Neural cell (in vitro differentiated cells): ENCODE measurements at regions not wholly inside any gene's neighbourhood (a gene's known extent, or its start where the extent isn't known, plus 50 kb on each side); places are given as distances from the start of the nearest gene placed in this dataset.

Experiments used
- H2AFZ ChIP-seq: fragments of 200-600, 300-800 bp; sonication (generic), shearing (Covaris generic); 2 replicates; pipeline ENCODE4 v1.6.0; 2014; ENCODE audit warnings: low read depth, mild to moderate bottlenecking, antibody characterized with exemption, low read length, moderate library complexity
- H3F3A ChIP-seq: fragments of 200-600 bp; shearing (Covaris generic); 2 replicates; pipeline ENCODE4 v1.6.1; 2016; ENCODE audit warnings: mild to moderate bottlenecking, moderate library complexity, mixed read lengths, antibody characterized with exemption, low read length; ENCODE audit not compliant: insufficient read depth, poor library complexity, severe bottlenecking
- H3K27ac ChIP-seq: fragments of 200-600, 300-800 bp; sonication (generic), shearing (Covaris generic); 2 replicates; pipeline ENCODE4 v1.5.1; 2014; ENCODE audit warnings: mild to moderate bottlenecking, low read length, moderate library complexity
- H3K27me3 ChIP-seq: fragments of 300-800, 200-600 bp; sonication (generic), shearing (Covaris generic); 2 replicates; pipeline ENCODE4 v1.6.0; 2014; ENCODE audit warnings: mild to moderate bottlenecking, low read depth, low read length, moderate library complexity; ENCODE audit not compliant: insufficient read depth
- H3K36me3 ChIP-seq: fragments of 300-800, 200-600 bp; sonication (generic), shearing (Covaris generic); 2 replicates; pipeline ENCODE4 v1.5.1; 2014; ENCODE audit warnings: mild to moderate bottlenecking, antibody characterized with exemption, low read length, moderate library complexity; ENCODE audit not compliant: insufficient read depth
- H3K4me2 ChIP-seq: fragments of 300-800, 200-600 bp; sonication (generic), shearing (Covaris generic); 2 replicates; pipeline ENCODE4 v1.6.0; 2014; ENCODE audit warnings: mild to moderate bottlenecking, low read length
- H3K4me3 ChIP-seq: fragments of 300-800, 200-600 bp; sonication (generic), shearing (Covaris generic); 2 replicates; pipeline ENCODE4 v1.5.1; 2014; ENCODE audit warnings: mild to moderate bottlenecking, low read length, moderate library complexity
- H3K79me2 ChIP-seq: fragments of 200-600 bp; shearing (Covaris generic); replicated peaks from 2 replicates; pipeline ENCODE4 v1.6.0; 2014; ENCODE audit warnings: mild to moderate bottlenecking, low read length, moderate library complexity; ENCODE audit not compliant: insufficient read depth
- H3K9ac ChIP-seq: fragments of 300-800, 200-600 bp; sonication (generic), shearing (Covaris generic); 2 replicates; pipeline ENCODE4 v1.6.1; 2016; ENCODE audit warnings: mild to moderate bottlenecking, low read length, mixed read lengths
- H3K9me2 ChIP-seq: fragments of 200-600 bp; shearing (Covaris generic); 2 replicates; pipeline ENCODE4 v1.6.1; 2016; ENCODE audit warnings: mild to moderate bottlenecking, low read length, mixed read lengths; ENCODE audit not compliant: insufficient read depth
- H3K9me3 ChIP-seq: fragments of 200-600, 300-800 bp; sonication (generic), shearing (Covaris generic); 2 replicates; pipeline ENCODE4 v1.6.1; 2016; ENCODE audit warnings: mild to moderate bottlenecking, mixed run types, low read length, moderate library complexity, mixed read lengths
- H4K20me1 ChIP-seq: fragments of 200-600 bp; shearing (Covaris generic); 2 replicates; pipeline ENCODE4 v1.6.1; 2016; ENCODE audit warnings: mild to moderate bottlenecking, mixed run types; ENCODE audit not compliant: insufficient read depth
- CTCF ChIP-seq: fragments of 450-650 bp; IDR thresholded peaks from 2 replicates; pipeline ENCODE4 v1.5.1; 2014; ENCODE audit warnings: antibody characterized with exemption, mild to moderate bottlenecking, moderate library complexity; ENCODE audit not compliant: poor library complexity, severe bottlenecking
- EP300 ChIP-seq: fragments of 450-650 bp; conservative IDR thresholded peaks from 2 replicates; pipeline ENCODE4 v1.6.1; 2014; ENCODE audit warnings: antibody characterized with exemption, mild to moderate bottlenecking, moderate library complexity; ENCODE audit not compliant: poor library complexity, severe bottlenecking
- EZH2 ChIP-seq: fragments of 200-600, 300-800 bp; shearing (Covaris generic), sonication (generic); IDR thresholded peaks from 2 replicates; pipeline ENCODE4 v1.6.1; 2014; ENCODE audit warnings: antibody characterized with exemption, low read length, borderline replicate concordance, mild to moderate bottlenecking; ENCODE audit not compliant: insufficient read depth, poor library complexity, severe bottlenecking
- MXI1 ChIP-seq: fragments of 450-650 bp; conservative IDR thresholded peaks from 2 replicates; pipeline ENCODE4 v1.6.1; 2014; ENCODE audit warnings: antibody characterized with exemption, mild to moderate bottlenecking; ENCODE audit not compliant: poor library complexity, severe bottlenecking
- POLR2AphosphoS5 ChIP-seq: IDR thresholded peaks from 2 replicates; pipeline ENCODE4 v1.6.1; 2012
- RAD21 ChIP-seq: fragments of 450-650 bp; conservative IDR thresholded peaks from 2 replicates; pipeline ENCODE4 v1.6.1; 2014; ENCODE audit warnings: antibody characterized with exemption, mild to moderate bottlenecking, moderate library complexity
- SMC3 ChIP-seq: fragments of 450-650 bp; conservative IDR thresholded peaks from 2 replicates; pipeline ENCODE4 v1.6.1; 2014; ENCODE audit warnings: antibody characterized with exemption, mild to moderate bottlenecking, moderate library complexity; ENCODE audit not compliant: poor library complexity
- TAF1 ChIP-seq: IDR thresholded peaks from 2 replicates; pipeline ENCODE4 v1.6.1; 2012; ENCODE audit warnings: low read depth
- TF ChIP-seq, protein P1 (sequence below): IDR thresholded peaks from 2 replicates; pipeline ENCODE4 v1.6.1; 2012; ENCODE audit warnings: borderline replicate concordance

DNA sequence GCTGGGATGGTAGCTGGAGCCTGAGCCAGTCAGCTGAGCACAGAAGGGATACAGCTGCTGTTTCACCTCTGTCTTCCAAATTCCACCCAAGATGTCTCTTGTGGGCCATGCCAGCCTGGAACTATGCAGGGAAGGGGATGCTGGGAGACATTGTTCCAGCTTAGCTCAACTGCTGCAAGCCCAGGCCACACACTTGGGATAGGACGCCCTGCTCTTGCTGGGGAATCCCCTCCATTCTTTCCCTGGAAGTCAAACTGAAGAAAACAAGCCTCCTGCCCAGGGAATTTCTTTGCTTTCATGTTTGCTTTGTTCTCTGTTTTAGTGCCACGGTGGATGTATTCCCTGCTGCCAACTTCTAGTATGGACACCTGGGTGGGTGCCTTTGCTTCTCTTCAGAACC lies 55.2 kb upstream of the CDK13 start:
- H4K20me1 ChIP-seq, result no peaks in the 10 kb centered on the region
- no peaks in the 10 kb centered on the region for H3K9me3 ChIP-seq
- H3K4me2 ChIP-seq, result no peak overlapping the region
- no peak overlapping the region for H2AFZ ChIP-seq
- no peaks in the 10 kb centered on the region for H3K79me2 ChIP-seq
- no peaks in the 10 kb centered on the region for H3K36me3 ChIP-seq
- H3K9ac ChIP-seq, result no peak overlapping the region
- H3K4me3 ChIP-seq, result no peak overlapping the region
- H3K27me3 ChIP-seq, result no peaks in the 10 kb centered on the region
- H3K9me2 ChIP-seq, result no peaks in the 10 kb centered on the region
- no peak overlapping the region for H3K27ac ChIP-seq
- H3F3A ChIP-seq, result no peaks in the 10 kb centered on the region
- TF ChIP-seq EZH2, result no peak
- TF ChIP-seq, protein P1, sequence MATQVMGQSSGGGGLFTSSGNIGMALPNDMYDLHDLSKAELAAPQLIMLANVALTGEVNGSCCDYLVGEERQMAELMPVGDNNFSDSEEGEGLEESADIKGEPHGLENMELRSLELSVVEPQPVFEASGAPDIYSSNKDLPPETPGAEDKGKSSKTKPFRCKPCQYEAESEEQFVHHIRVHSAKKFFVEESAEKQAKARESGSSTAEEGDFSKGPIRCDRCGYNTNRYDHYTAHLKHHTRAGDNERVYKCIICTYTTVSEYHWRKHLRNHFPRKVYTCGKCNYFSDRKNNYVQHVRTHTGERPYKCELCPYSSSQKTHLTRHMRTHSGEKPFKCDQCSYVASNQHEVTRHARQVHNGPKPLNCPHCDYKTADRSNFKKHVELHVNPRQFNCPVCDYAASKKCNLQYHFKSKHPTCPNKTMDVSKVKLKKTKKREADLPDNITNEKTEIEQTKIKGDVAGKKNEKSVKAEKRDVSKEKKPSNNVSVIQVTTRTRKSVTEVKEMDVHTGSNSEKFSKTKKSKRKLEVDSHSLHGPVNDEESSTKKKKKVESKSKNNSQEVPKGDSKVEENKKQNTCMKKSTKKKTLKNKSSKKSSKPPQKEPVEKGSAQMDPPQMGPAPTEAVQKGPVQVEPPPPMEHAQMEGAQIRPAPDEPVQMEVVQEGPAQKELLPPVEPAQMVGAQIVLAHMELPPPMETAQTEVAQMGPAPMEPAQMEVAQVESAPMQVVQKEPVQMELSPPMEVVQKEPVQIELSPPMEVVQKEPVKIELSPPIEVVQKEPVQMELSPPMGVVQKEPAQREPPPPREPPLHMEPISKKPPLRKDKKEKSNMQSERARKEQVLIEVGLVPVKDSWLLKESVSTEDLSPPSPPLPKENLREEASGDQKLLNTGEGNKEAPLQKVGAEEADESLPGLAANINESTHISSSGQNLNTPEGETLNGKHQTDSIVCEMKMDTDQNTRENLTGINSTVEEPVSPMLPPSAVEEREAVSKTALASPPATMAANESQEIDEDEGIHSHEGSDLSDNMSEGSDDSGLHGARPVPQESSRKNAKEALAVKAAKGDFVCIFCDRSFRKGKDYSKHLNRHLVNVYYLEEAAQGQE, result no peak
- TF ChIP-seq POLR2AphosphoS5, result no peak
- no peak for TF ChIP-seq TAF1
- TF ChIP-seq MXI1, result no peak
- no peak for TF ChIP-seq CTCF
- TF ChIP-seq RAD21, result no peak
- TF ChIP-seq SMC3, result no peak
- TF ChIP-seq EP300, result no peak

- H3K9ac ChIP-seq, result no peak overlapping the region
- H3K79me2 ChIP-seq, result no peaks in the 10 kb centered on the region
- H3K27ac ChIP-seq, result no peak overlapping the region
- H2AFZ ChIP-seq, result no peak overlapping the region
- H3K36me3 ChIP-seq, result no peaks in the 10 kb centered on the region
- no peaks in the 10 kb centered on the region for H3K9me2 ChIP-seq
- no peaks in the 10 kb centered on the region for H3F3A ChIP-seq
- no peaks in the 10 kb centered on the region for H4K20me1 ChIP-seq
- TF ChIP-seq EP300 (no peak), POLR2AphosphoS5 (no peak), MXI1 (no peak), RAD21 (no peak), EZH2 (no peak), TAF1 (no peak), CTCF (no peak), SMC3 (no peak)
- TF ChIP-seq, protein P1, result no peak
- H3K27me3 ChIP-seq, result no peaks in the 10 kb centered on the region
- H3K9me3 ChIP-seq, result no peaks in the 10 kb centered on the region
- no peak overlapping the region for H3K4me2 ChIP-seq
- H3K4me3 ChIP-seq, result no peak overlapping the region
Measured at GRCh38 chr7:39896840-39897239, 53.2 kb upstream of the CDK13 start.
